ENCODE measurements at regions not wholly inside any gene's neighbourhood (a gene's known extent, or its start where the extent isn't known, plus 50 kb on each side); places are given as distances from the start of the nearest gene placed in this dataset.

DNA sequence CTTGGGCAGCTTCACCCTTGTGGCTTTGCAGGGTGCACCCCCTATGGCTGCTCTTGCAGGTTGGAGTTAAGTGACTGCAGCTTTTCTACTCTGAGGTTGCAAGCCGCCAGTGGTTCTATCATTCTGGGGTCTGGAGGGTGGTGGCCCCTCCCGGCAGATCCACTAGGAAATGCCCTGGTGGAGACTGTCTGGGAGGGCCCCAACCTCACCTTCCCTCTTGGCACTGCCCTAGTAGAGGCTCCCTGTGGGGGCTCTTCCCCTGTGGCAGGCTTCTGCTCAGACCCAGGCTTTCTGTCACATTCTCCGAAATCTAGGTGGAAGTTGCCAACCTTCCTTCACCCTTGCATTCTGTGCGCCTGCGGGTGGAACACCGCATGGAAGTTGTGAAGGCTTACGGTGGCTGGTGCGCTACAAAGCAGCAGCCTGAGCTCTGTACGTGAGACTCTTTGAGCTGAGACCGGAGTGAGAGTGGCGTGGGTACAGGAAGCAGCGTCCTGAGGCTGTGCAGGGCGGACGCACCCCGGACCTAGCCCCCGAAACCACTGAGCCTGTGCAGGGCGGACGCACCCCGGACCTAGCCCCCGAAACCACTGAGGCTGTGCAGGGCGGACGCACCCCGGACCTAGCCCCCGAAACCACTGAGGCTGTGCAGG lies 626.7 kb upstream of the FRG1 start:
- DNase-seq (ENCODE audit: low read depth) = no peak
- no peak overlapping the region for H3K4me3 ChIP-seq (ENCODE audit: low read depth, low read length)
- TF ChIP-seq, protein P1, sequence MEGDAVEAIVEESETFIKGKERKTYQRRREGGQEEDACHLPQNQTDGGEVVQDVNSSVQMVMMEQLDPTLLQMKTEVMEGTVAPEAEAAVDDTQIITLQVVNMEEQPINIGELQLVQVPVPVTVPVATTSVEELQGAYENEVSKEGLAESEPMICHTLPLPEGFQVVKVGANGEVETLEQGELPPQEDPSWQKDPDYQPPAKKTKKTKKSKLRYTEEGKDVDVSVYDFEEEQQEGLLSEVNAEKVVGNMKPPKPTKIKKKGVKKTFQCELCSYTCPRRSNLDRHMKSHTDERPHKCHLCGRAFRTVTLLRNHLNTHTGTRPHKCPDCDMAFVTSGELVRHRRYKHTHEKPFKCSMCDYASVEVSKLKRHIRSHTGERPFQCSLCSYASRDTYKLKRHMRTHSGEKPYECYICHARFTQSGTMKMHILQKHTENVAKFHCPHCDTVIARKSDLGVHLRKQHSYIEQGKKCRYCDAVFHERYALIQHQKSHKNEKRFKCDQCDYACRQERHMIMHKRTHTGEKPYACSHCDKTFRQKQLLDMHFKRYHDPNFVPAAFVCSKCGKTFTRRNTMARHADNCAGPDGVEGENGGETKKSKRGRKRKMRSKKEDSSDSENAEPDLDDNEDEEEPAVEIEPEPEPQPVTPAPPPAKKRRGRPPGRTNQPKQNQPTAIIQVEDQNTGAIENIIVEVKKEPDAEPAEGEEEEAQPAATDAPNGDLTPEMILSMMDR (IDR thresholded peaks at IDR 0.05; ENCODE audit: insufficient read depth, low read depth, low read length) = no peak

DNA sequence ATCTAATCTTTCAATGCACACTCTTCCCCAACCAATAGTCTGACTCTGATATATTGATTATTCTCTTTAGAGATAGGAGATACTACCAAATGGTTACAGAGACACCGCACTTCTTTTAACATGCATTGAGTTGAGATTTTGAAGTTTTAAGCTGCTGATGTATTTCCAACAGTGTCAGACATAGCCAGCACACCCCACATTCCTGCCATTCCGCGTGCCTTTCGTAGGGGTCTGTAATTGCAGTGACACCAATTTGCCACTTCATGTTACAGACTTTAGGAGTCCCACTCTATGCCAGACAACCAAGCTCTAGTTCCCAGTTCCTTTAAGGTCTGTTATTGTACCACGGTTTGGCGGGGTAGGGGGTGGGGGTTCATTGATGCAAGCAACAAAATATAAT lies 618.2 kb upstream of the FRG1 start:
- TF ChIP-seq, protein P1 (IDR thresholded peaks at IDR 0.05; ENCODE audit: insufficient read depth, low read depth, low read length) = no peak
- no peak overlapping the region for H3K4me3 ChIP-seq (ENCODE audit: low read depth, low read length)
- no peak for DNase-seq (ENCODE audit: low read depth)

- TF ChIP-seq, protein P1 (IDR thresholded peaks at IDR 0.05; ENCODE audit: insufficient read depth, low read depth, low read length) = no peak
- no peak overlapping the region for H3K4me3 ChIP-seq (ENCODE audit: low read depth, low read length)
- no peak for DNase-seq (ENCODE audit: low read depth)
Measured at GRCh38 chr4:189341881-189342280, 598.8 kb upstream of the FRG1 start.

DNA sequence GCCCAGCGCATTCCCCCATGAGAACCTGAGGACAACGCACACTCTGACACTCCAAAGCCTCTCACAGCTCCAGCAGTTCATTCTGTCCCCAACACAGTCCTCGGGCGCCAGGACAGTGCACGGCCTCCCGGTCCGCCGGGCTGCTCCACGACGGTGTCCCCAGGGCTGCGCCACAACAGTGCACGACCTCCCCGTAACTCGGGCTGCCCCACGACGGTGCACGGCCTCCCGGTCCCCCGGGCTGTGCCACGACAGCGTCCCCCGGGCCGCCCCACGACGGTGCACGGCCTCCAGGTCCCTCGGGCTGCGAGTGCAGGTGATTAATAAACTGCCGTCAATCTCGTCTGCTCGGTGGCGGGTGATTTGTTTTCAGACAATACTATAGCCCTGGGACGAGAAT lies 585.1 kb upstream of the FRG1 start:
- DNase-seq (ENCODE audit: low read depth) = no peak
- no peak overlapping the region for H3K4me3 ChIP-seq (ENCODE audit: low read depth, low read length)
- TF ChIP-seq, protein P1 (IDR thresholded peaks at IDR 0.05; ENCODE audit: insufficient read depth, low read depth, low read length) = no peak

DNA sequence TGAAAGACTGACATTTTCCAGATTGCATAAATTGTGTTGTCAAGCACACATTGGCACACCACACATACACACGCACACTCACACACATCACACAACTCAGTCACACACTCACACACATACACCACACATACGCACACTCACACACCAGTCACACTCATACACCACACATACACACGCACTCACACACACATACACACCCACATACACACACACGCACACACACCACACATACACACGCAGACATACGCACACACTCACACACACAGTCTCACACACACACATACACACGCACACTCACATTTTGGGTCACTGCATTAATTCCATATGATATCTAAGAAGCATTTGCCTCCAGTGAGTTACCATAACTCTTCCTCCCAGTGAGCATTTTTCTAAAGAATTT lies 578.3 kb upstream of the FRG1 start:
- DNase-seq (ENCODE audit: low read depth) = no peak
- H3K4me3 ChIP-seq (ENCODE audit: low read depth, low read length) = no peak overlapping the region
- TF ChIP-seq, protein P1 (IDR thresholded peaks at IDR 0.05; ENCODE audit: insufficient read depth, low read depth, low read length) = no peak

DNA sequence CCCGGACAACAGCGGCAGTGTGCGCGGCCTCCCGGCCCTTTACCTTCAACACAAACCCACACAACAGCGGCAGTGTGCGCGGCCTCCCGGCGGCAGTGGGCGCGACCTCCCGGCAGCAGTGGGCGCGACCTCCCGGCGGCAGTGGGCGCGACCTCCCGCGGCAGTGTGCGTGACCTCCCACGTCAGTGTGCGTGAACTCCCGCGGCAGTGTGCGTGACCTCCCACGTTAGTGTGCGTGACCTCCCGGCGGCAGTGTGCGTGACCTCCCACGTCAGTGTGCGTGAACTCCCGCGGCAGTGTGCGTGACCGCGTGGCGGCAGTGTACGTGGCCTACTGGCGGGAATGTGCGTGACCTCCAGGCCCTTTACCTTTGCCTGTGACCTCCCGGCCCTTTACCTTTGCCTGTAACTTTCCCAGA lies 576.6 kb upstream of the FRG1 start:
- TF ChIP-seq, protein P1 (IDR thresholded peaks at IDR 0.05; ENCODE audit: insufficient read depth, low read depth, low read length) = peak; percentile 4
- peak; percentile 45 for DNase-seq (ENCODE audit: low read depth)
- H3K4me3 ChIP-seq (ENCODE audit: low read depth, low read length) = peak overlapping the region; percentile 56

GRCh38 chr4:189365451-189365850 lies 575.2 kb upstream of the FRG1 start:
- TF ChIP-seq, protein P1 (IDR thresholded peaks at IDR 0.05; ENCODE audit: insufficient read depth, low read depth, low read length) = no peak
- no peak for DNase-seq (ENCODE audit: low read depth)
- no peak overlapping the region for H3K4me3 ChIP-seq (ENCODE audit: low read depth, low read length)
